Fibroblast of mammary gland (primary cell): ENCODE measurements at regions not wholly inside any gene's neighbourhood (a gene's known extent, or its start where the extent isn't known, plus 50 kb on each side); places are given as distances from the start of the nearest gene placed in this dataset.
A peak's percentile ranks its signal among the peaks of the same experiment; 100 is the strongest.
"Not testable (repeated sequence)": the region's sequence is repeated elsewhere in the genome, so short reads cannot be mapped to it uniquely, and the experiment has no call there.

Source experiments
- DNase-seq: peaks from one replicate; pipeline ENCODE4 v3.0.0-alpha.2; 2010; ENCODE audit warnings: low read depth
- H3K4me3 ChIP-seq: 2 replicates; pipeline ENCODE4 v1.5.1; 2011; ENCODE audit warnings: low read depth, mild to moderate bottlenecking, low read length, moderate library complexity; ENCODE audit not compliant: control insufficient read depth
- TF ChIP-seq, protein P1 (sequence below): conservative IDR thresholded peaks from 2 replicates; pipeline ENCODE4 v1.5.1; 2011; ENCODE audit warnings: low read depth, low read length, inconsistent platforms; ENCODE audit not compliant: control insufficient read depth, insufficient read depth

DNA sequence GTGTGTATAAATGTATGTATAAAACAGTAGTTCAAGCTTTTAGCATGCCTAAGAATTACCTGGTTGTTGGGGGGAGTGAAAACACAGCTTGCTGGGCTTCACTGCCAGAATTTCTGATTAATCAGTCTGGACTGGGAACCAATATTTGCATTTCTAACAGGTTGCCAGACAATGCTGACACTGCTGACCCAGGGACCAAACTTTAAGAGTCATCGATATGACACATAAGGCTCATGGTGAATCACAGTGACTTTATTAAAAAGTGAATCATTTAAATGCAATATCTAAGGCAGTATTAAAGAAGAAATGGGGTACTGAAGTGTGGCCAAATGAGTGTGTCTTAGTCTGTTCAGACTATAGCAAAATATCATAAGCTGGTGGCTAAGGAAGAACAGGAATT lies 195.9 kb upstream of the DTNA start:
- H3K4me3 ChIP-seq, result no peak overlapping the region
- TF ChIP-seq, protein P1, sequence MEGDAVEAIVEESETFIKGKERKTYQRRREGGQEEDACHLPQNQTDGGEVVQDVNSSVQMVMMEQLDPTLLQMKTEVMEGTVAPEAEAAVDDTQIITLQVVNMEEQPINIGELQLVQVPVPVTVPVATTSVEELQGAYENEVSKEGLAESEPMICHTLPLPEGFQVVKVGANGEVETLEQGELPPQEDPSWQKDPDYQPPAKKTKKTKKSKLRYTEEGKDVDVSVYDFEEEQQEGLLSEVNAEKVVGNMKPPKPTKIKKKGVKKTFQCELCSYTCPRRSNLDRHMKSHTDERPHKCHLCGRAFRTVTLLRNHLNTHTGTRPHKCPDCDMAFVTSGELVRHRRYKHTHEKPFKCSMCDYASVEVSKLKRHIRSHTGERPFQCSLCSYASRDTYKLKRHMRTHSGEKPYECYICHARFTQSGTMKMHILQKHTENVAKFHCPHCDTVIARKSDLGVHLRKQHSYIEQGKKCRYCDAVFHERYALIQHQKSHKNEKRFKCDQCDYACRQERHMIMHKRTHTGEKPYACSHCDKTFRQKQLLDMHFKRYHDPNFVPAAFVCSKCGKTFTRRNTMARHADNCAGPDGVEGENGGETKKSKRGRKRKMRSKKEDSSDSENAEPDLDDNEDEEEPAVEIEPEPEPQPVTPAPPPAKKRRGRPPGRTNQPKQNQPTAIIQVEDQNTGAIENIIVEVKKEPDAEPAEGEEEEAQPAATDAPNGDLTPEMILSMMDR, result no peak
- peak; percentile 71 for DNase-seq

GRCh38 chr18:34514957-34515356 lies 195.1 kb upstream of the DTNA start:
- peak; percentile 18 for DNase-seq

GRCh38 chr18:34516355-34516754 lies 193.7 kb upstream of the DTNA start:
- H3K4me3 ChIP-seq, DNase-seq: not testable (repeated sequence)

More at GRCh38 chr18:34514957-34515356, 195.1 kb upstream of the DTNA start:
- H3K4me3 ChIP-seq, result no peak overlapping the region
- TF ChIP-seq, protein P1, result no peak

- not testable (repeated sequence) for DNase-seq, H3K4me3 ChIP-seq
These were observed 193.1 kb upstream of the DTNA start for GRCh38 chr18:34516996-34517395.

GRCh38 chr18:34521040-34521439 lies 189.1 kb upstream of the DTNA start:
- no peak overlapping the region for H3K4me3 ChIP-seq
- DNase-seq, result no peak
- TF ChIP-seq, protein P1, result no peak

- TF ChIP-seq, protein P1, result no peak
- no peak for DNase-seq
- H3K4me3 ChIP-seq, result no peak overlapping the region
These were observed 187.5 kb upstream of the DTNA start for GRCh38 chr18:34522603-34523002.

DNA sequence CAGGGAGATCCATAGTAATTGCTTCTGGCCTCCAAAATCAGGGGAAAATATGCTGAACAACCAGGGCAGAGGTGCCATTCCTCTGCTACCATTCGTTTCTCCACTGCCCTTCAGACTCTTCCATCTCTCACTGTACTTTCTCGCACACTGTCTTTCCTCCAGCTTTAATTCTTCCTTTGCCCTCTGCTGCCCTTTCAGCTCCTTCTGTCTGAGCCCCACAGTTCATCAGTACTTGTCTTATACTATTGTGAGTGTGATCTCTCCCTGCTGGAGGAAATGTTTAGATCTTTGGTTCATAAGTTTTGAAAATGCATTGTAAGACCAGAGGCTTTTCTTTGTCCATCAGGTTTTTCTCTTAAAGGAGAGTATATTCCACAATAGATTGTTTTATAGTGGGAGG lies 184.9 kb upstream of the DTNA start:
- no peak overlapping the region for H3K4me3 ChIP-seq
- DNase-seq, result no peak
- TF ChIP-seq, protein P1, result no peak

- no peak overlapping the region for H3K4me3 ChIP-seq
- DNase-seq, result no peak
- TF ChIP-seq, protein P1, result no peak
These were observed 181.9 kb upstream of the DTNA start for GRCh38 chr18:34528177-34528576.
